GM18907 (cell line): ENCODE measurements at regions not wholly inside any gene's neighbourhood (a gene's known extent, or its start where the extent isn't known, plus 50 kb on each side); places are given as distances from the start of the nearest gene placed in this dataset.
"Not testable (repeated sequence)": the region's sequence is repeated elsewhere in the genome, so short reads cannot be mapped to it uniquely, and the experiment has no call there.

Source experiments
- ATAC-seq: cut with Tn5 transposase; IDR thresholded peaks from one replicate; pipeline ENCODE4 v1.9.1; 2021; ENCODE audit warnings: mild to moderate bottlenecking, moderate library complexity; ENCODE audit not compliant: unreplicated experiment

DNA sequence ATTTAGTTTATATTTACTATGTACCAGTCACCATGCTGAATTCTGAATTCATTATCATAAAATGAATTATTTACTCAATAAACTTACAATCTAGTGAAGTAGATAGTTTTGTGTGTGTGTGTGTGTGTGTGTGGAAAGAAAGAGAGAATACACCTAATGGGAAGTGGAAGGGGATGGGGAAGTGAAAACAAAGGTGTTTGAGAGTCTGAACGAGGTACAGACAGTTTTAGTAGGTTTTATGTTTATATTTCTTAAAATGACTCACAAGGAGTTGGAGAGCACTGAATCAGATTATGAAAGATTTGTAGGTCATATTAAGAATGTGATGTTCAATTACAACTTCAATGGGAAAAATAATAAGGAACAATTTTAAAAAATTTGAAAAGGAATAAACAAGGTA, 1753.0 kb downstream of the SLITRK1 start:
- no peak for ATAC-seq

DNA sequence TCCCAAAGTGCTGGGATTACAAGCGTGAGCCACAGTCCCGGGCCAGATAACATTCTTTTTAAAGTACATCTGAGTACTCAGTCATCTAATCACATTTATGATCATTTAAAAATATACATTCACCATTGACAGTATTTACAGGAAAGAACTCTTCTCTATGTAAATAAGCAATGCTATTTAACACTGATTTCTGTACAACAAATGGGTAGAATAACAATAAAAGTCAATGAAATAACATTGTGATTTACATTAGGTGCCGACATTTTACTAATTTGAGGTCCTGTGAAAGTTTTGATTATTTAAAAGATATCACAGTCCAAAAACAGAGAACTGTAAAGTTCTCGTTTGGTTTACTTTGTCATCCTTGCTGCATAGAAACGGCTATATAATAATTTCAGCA, 1763.7 kb downstream of the SLITRK1 start:
- no peak for ATAC-seq

DNA sequence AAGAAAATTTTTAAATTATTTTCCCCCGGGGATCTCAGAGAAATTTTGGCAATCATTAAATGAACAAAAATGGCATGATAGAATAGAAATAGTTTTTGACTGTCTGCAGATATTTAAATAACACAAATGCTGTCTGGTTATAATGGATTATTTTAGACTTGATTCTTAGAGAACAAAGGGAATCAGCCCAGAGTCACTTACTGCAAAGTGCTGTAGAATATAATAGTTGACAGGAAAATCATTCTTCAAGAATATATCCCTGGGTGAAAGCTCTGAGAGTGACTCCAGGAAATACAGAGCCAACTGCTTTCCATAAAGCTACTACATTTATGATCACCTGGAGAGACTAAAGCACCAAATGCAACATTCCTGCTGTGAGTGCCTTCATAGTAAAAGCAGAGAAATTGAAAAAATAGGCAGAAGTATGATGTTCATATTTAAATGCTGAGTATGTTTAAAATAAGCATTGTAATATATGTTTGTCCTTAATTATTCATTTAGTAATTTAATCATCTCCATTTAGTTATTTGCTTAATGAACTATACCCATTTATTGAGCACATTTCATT, 1765.8 kb downstream of the SLITRK1 start:
- no peak for ATAC-seq

GRCh38 chr13:82115391-82115790, 1766.9 kb downstream of the SLITRK1 start:
- ATAC-seq: no peak

GRCh38 chr13:82096256-82096655, 1755.3 kb upstream of the SPRY2 start:
- no peak for ATAC-seq

DNA sequence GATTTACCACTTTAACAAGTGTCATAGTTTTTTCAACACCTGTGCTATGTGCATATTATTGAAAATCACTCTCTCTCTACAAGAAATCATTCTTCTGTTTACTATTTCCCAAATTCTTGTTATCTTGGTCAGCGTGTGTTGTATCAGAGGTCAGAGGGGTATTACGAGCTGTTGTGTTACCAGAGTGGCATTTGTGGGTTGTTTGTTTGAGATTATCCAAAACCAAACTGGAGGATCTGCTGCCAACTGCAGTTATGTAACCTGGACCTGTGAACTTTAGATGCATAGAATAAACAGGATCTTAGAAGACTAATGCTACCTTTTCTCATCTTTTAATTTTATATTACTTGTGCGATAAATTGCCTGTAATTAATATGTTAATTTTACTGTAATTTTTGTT, 1751.4 kb upstream of the SPRY2 start:
- no peak for ATAC-seq

DNA sequence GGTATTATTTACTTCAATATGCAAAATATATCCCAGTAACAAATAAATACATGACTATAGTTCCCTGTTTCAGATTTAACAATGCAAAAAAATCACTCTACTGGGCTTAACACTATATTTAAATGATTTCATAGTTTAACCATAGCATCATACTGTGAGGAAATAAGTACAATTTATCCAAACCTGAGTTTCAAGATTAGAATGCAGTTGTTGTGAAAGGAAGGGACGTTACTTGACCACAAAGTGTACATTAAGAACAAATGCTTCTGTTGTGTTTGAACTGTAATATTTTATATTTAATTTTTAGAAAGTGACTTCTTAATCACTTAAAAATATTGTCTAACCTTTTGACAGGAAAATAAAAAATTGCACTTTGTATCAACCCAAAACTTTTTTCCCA, 1747.9 kb upstream of the SPRY2 start:
- ATAC-seq: no peak

- no peak for ATAC-seq
These were observed 1735.6 kb upstream of the SPRY2 start for GRCh38 chr13:82076496-82076895.

GRCh38 chr13:82070416-82070815, 1729.5 kb upstream of the SPRY2 start:
- ATAC-seq: no peak

GRCh38 chr13:82062772-82063171, 1721.8 kb upstream of the SPRY2 start:
- no peak for ATAC-seq

GRCh38 chr13:82058364-82058763, 1717.4 kb upstream of the SPRY2 start:
- ATAC-seq: no peak

DNA sequence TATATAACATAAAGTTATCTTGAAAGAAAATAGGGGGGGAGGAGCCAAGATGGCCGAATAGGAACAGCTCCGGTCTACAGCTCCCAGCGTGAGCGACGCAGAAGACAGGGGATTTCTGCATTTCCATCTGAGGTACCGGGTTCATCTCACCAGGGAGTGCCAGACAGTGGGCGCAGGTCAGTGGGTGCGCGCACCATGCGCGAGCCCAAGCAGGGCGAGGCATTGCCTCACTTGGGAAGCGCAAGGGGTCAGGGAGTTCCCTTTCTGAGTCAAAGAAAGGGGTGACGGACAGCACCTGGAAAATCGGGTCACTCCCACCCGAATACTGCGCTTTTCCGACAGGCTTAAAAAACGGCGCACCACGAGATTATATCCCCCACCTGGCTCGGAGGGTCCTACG, 1704.4 kb upstream of the SPRY2 start:
- ATAC-seq: not testable (repeated sequence)

DNA sequence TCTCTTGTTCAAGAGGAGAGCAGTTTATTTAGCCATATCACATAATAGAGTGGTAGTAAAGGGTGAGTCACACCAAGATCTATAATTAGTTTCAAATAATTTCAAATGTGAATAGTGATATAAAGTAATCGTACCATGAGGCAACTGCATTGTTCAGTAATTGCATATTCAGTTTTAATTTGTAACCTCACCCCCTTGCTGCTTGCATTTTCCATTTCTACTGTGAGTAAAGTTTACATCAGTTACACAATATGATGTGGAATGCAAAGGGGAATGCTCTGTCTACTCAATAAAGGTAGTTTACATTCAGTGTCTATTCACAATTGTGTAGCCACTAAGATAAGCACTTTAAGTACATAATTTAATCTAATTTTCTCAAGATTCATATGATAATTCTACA, 1695.7 kb upstream of the SPRY2 start:
- no peak for ATAC-seq

DNA sequence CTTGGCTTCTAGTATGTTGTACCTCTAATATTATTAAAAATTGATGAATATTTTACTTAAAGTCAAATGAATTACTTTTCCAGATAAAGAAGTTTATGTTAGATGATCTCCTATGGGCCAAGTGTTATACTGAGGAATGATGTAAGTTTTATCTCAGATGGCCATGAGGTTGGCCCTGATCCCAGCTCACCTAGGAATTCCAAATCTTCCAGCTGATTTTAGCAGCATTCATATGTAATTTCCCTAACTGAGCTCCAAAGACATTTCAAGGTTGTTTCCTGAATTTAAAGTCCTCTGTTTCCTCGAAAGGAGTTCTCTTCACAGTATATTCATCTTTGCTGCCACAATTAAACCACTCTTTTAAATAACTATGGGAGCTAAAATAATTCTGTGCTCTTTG, 1670.4 kb upstream of the SPRY2 start:
- no peak for ATAC-seq

DNA sequence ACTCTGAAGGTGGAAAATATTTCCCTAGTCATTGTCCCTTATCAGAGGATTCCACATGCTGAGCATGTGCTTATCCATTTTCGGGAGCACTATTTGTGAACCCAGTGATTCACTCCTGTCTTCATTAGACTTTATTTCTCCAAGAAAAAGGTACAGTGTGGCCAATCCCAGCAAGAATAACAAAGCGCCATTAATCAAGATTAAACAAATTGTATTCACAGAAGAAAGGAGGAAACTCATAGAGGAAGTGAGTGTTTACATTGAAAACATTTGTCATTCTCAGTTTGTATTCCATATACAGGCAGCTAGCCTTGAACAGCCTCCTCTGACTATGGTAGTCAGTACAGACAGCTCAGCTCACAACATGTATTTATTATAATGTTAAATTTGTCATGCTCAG, 1669.9 kb upstream of the SPRY2 start:
- ATAC-seq: no peak

- no peak for ATAC-seq
These were observed 1661.8 kb upstream of the SPRY2 start for GRCh38 chr13:82002710-82003109.

DNA sequence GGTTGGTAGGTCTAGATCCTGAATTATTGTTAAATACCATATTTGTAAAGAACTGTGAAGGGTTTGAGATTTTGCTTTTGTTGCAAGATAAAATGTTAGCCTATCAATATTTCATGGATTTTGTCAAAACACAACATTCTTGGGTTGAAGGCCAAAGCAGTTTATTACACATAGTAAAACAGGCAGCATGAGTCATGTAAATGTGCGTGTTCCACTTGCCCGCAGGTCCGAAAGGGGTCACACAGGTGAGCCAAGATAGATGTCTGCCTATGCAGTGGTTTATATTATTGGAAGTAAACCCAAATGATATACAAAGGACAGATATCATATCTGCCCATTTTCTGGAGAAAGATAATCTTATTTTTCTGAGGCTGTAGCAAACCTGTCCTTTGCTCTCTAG, 1654.4 kb upstream of the SPRY2 start:
- ATAC-seq: no peak

GRCh38 chr13:81990652-81991051, 1649.7 kb upstream of the SPRY2 start:
- no peak for ATAC-seq

DNA sequence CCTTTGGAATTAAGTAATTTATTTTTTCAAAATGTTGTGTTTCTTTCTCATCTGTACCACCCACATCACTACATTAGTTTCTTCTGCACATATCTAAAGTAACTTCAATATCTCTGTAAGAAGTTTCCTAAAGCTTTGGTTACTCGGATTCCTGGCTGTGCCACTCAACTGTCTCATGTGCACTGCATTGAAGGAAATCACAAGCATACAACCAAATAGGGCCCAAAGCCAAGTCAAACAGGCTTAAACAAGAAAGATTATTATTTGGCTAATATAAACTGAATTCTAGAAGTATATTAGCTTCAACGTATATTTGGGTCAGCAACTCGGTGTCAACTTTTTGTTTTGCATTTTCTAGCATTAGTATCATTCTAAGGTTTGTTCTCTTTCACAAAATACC, 1647.6 kb upstream of the SPRY2 start:
- no peak for ATAC-seq

DNA sequence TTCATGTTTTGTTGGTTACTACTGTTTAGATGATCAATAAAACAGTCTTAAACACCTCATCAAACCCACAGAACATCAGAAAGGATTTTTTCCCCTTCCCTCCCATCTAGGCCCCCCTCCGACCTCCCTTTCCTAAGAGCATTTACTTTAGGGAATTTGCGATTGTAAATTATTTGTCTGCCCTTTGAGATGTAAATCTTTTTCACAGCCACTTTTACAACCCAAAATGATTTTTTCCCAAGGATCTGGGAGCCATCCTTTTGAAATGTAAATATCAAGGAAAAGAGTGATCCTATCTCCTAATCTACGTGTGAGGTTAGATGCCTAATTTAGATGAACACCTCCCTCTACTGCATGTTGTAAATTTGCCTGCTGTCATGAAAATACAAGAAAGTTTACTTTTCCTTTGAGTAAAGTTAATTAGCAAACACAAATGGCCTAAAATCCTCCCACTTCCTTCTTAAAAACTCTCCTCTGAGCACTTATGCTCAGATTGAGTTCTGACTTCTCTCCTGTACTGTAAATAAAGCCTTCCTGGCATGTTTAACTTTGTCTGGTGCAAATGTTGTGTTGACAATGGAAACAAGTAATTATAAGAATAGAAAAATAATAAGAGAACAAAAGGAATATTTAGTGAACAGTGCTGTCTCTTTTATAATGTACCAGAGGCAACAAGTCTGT, 1646.9 kb upstream of the SPRY2 start:
- ATAC-seq: no peak

GRCh38 chr13:81987159-81987558, 1646.2 kb upstream of the SPRY2 start:
- no peak for ATAC-seq

DNA sequence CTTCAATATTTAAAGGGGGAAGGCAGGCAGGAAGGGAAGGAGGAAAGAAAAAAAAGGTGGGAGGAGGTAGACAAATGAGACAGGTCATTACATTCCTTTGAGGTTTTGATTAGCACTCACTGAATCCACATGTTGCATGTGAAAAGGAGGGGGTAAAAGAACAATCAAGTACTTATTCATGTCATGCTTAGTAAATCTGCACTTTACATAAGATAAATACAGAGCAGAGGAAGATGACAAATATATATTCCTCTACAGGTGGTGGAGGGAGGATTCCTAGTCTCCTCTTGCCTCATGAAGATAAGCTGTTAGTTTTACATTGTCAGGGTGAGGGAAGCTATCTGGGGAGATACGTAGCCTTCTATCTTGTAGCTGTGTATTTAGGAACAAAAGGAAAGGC, 1645.4 kb upstream of the SPRY2 start:
- ATAC-seq: no peak

DNA sequence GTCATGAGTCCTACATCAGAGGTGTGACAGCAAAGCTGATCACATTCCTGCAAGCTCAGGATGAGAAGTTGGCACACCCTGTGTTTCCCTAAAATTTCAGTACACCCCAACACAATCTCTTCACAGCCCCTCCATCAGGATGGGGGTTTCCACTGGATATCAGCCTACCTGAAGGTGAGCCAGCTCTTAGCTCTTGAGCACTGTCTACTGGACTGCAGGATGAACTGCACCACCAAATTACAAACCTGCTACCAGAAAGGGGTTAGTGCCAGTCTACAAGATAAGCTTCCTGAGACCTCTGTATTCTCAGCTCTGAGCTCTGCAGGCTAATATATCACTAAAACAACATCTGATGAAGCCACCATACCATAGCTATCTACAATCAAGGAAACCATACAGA, 1616.2 kb upstream of the SPRY2 start:
- ATAC-seq: no peak
